ENCODE measurements at regions not wholly inside any gene's neighbourhood (a gene's known extent, or its start where the extent isn't known, plus 50 kb on each side); places are given as distances from the start of the nearest gene placed in this dataset.

DNA sequence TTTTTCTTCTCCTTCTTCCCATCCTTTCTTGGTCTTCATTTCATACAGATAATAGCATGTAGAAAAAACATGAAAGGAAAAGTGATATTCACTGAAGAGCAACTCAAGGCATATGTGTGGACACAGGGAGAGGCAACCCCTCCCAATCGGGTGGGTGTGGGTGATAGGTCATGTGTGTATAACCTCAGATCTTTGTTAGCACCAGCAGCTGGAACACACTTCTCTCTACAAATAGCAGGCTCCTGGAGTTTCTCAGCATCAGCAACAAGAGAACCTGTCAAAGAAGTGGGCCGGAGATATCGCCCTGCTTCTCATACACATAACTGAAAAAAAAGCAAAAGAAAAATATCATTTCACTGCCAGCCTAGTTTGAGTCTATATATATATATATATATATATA lies 426.4 kb downstream of the DTWD2 start:
- Histone ChIP-seq H3K36me3 (ENCODE audit: insufficient read depth, low read length) (no peaks in the 10 kb centered on the region), H3K9ac (ENCODE audit: low read depth, low read length) (no peak overlapping the region), H3K4me1 (ENCODE audit: insufficient read depth, low read length) (no peaks in the 10 kb centered on the region)

DNA sequence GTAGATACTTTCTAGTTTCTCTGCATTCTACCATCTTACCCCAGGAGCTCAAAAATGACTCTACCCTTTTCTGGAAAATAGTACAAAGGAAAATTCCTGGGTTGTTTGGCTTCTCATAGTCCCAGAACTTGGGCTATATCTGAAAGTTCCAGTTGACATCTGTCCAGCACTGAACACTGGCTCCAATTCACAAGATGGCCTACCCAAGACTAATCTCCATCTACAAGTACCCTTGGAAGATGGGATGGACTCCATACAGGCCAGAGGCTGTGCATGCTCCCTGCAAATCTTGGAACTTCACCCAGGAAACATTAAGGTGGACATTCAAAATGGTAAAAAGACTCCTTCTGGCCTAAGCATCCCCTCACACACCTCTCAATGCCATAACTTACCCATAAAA lies 427.1 kb downstream of the DTWD2 start:
- Histone ChIP-seq H3K9me3 (ENCODE audit: control insufficient read depth, insufficient read depth, low read length) (no peaks in the 10 kb centered on the region), H3K4me1 (ENCODE audit: insufficient read depth, low read length) (no peaks in the 10 kb centered on the region), H3K9ac (ENCODE audit: low read depth, low read length) (no peak overlapping the region), H3K36me3 (ENCODE audit: insufficient read depth, low read length) (no peaks in the 10 kb centered on the region)

More for the DNA sequence above, 426.4 kb downstream of the DTWD2 start:
- H3K9me3 ChIP-seq (ENCODE audit: control insufficient read depth, insufficient read depth, low read length), result no peaks in the 10 kb centered on the region

DNA sequence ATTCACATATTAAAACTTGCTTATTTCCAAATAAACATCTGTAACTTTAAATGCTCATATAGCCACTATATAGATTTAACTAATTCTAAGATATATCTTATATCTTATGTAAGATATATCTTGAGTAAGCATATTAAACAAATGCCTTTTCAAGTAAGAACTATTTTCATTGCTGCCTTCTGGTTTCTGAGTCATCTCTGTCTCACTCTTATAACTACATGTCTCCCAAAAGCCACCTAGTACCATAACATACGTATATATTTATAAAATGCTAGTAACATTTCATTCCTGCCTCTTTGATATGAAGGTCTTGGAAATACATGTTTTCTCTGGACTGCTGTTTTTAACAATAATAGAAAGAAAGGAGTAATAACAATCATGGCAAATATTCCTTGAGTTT lies 429.5 kb downstream of the DTWD2 start:
- H3K9me3 ChIP-seq (ENCODE audit: control insufficient read depth, insufficient read depth, low read length), result no peaks in the 10 kb centered on the region
- no peak overlapping the region for H3K9ac ChIP-seq (ENCODE audit: low read depth, low read length)
- H3K36me3 ChIP-seq (ENCODE audit: insufficient read depth, low read length), result no peaks in the 10 kb centered on the region
- H3K4me1 ChIP-seq (ENCODE audit: insufficient read depth, low read length), result 0 out of 2 replicates have a peak, but pooled peaks cover under 1% of the 10 kb centered on the region

DNA sequence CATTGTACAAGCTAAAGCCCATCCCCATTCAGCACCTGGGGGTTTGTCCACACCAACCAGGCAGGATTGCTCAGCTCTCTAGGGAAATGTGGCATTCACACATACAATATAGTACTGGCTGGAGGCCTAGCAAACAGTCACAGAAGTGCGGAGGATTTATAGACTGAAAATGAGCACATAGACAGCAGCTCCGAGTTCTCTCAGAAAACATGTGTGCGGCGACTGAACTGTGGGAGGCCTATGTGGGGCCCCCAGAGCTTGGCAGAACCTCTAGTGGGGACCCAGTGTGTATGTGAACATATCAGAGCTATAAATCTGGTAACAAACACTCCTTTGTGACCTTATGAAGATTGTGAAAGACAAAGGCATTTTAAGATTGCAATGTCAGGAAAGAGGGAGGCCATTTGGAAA lies 431.1 kb downstream of the DTWD2 start:
- Histone ChIP-seq H3K9ac (ENCODE audit: low read depth, low read length) (no peak overlapping the region), H3K9me3 (ENCODE audit: control insufficient read depth, insufficient read depth, low read length) (no peaks in the 10 kb centered on the region), H3K4me1 (ENCODE audit: insufficient read depth, low read length) (0 out of 2 replicates have a peak, but pooled peaks cover 6% of the 10 kb centered on the region), H3K36me3 (ENCODE audit: insufficient read depth, low read length) (no peaks in the 10 kb centered on the region)

DNA sequence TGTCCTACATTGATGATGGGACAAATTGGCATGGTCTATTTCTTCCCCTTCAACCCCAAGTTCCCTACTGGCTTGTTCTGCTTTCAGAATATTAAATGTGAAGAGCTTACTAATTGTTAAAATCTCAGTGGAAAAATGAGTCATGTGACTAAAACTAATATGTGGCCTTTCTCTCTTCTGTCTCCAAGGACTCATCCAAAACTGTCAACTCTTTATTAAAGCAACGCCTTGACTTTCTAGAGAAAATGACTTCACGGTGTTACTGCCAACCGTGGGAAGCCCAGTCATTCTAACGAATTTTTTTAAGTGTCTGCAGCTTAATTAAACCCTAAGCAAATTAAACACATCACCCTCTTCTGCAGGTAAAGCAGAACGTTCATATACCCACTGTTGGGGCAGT lies 431.6 kb downstream of the DTWD2 start:
- H3K36me3 ChIP-seq (ENCODE audit: insufficient read depth, low read length), result no peaks in the 10 kb centered on the region
- H3K9me3 ChIP-seq (ENCODE audit: control insufficient read depth, insufficient read depth, low read length), result no peaks in the 10 kb centered on the region
- H3K4me1 ChIP-seq (ENCODE audit: insufficient read depth, low read length), result 0 out of 2 replicates have a peak, but pooled peaks cover 6% of the 10 kb centered on the region
- H3K9ac ChIP-seq (ENCODE audit: low read depth, low read length), result no peak overlapping the region

DNA sequence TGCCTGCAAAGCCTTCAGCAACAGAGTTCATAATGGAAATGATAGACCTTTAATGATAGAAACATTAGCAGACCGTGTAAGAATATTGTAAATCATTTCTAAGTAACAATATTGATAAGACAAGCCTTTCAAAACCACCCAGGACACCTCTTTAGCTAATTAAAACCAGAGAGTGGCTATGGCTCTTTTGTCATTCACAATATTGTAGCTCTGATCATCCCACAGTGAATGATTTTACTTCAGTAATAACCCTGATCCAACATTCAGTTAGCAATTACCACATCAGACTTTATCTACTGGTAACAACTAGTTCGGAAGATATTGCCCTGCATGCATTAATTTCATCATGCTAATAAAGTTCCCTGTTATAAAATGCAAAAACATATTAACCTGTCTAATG lies 432.6 kb downstream of the DTWD2 start:
- Histone ChIP-seq H3K9me3 (ENCODE audit: control insufficient read depth, insufficient read depth, low read length) (no peaks in the 10 kb centered on the region), H3K9ac (ENCODE audit: low read depth, low read length) (no peak overlapping the region), H3K4me1 (ENCODE audit: insufficient read depth, low read length) (0 out of 2 replicates have a peak, but pooled peaks cover 6% of the 10 kb centered on the region), H3K36me3 (ENCODE audit: insufficient read depth, low read length) (no peaks in the 10 kb centered on the region)

DNA sequence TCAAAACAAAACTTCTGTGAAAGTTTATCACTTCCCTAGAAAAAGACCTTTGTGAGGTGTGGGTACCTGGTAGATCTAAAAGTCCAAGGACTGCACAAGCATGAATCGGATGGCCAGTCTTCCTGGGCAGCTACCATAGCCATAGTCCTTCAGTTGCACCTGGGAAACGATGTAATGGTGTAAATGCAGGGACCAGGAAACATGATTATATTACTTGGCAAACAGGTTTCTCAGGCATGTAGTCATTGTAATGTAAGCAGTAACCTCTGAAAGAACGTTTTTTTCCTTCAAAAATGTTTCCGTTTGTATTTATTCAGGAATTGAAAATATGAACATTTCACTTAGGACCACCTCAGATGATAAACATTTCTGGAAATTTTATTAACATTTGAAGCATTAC lies 433.4 kb downstream of the DTWD2 start:
- no peaks in the 10 kb centered on the region for H3K9me3 ChIP-seq (ENCODE audit: control insufficient read depth, insufficient read depth, low read length)
- 0 out of 2 replicates have a peak, but pooled peaks cover 6% of the 10 kb centered on the region for H3K4me1 ChIP-seq (ENCODE audit: insufficient read depth, low read length)
- H3K36me3 ChIP-seq (ENCODE audit: insufficient read depth, low read length), result no peaks in the 10 kb centered on the region
- H3K9ac ChIP-seq (ENCODE audit: low read depth, low read length), result no peak overlapping the region

DNA sequence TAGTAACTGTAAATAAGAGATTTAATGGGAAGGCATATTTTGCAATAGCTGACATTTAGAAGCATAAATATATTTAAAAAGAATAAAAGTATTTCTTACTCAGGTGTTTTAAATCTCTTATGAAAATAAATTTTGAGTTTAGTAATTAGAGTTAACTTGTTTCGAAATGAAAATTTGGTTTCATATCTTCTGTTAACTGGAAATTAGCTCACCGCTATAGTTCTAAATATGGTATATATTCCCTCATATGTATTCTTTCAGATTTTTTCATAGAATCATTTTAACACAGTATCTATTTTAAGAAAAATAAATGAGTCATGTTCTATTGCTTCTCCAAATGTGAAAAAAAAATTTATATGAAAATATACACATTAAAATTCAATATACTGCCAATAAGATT lies 434.1 kb downstream of the DTWD2 start:
- H3K36me3 ChIP-seq (ENCODE audit: insufficient read depth, low read length), result no peaks in the 10 kb centered on the region
- H3K9ac ChIP-seq (ENCODE audit: low read depth, low read length), result no peak overlapping the region
- H3K9me3 ChIP-seq (ENCODE audit: control insufficient read depth, insufficient read depth, low read length), result no peaks in the 10 kb centered on the region
- 0 out of 2 replicates have a peak, but pooled peaks cover 6% of the 10 kb centered on the region for H3K4me1 ChIP-seq (ENCODE audit: insufficient read depth, low read length)

DNA sequence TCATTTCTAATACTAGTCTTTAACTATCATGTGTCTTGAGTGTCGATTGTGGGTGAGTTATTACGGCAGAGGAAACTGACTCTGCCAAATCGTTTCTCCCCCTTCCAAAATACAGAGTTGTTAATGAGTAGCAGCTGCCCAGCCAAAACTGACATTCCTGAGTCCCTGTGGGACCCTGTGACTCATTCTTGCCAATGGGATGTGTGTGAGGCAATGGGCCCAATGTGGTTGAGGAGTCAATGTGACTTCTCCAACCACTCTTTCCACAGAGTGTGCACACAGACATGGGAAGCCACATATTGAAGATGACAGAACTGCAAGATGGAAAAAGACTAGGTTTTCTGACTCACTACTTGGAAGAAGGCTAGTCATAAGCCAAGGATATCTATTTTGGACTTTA lies 434.7 kb downstream of the DTWD2 start:
- Histone ChIP-seq H3K4me1 (ENCODE audit: insufficient read depth, low read length) (0 out of 2 replicates have a peak, but pooled peaks cover 6% of the 10 kb centered on the region), H3K9ac (ENCODE audit: low read depth, low read length) (no peak overlapping the region), H3K9me3 (ENCODE audit: control insufficient read depth, insufficient read depth, low read length) (no peaks in the 10 kb centered on the region), H3K36me3 (ENCODE audit: insufficient read depth, low read length) (no peaks in the 10 kb centered on the region)

DNA sequence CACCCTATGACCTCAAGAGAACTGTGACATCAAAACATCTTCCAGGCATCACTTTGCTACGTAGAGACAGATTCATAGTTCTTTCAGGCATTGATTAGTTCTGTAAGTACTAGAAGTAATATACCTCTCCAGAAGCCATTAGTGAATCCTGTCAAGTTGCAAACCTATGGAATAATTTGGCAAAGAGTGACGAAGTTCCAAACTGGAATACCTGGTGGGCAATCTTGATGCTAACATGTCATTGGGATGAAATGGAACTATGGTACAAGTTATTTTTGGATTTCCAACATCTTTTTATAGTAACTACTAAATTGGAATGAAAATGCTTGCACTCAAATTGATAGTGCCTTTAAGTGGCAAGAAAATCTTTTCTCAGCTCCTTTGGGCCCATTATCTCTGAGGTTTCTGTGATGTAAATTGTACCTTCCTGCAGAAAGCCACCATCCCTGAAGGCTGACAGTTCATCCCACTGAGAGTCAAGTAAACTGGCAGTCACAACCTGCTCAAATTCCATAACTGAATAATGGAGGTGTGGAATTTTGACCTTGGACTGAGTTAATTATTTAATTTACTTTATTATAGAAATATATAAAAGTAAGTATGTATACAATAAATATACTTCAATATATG lies 435.5 kb downstream of the DTWD2 start:
- Histone ChIP-seq H3K36me3 (ENCODE audit: insufficient read depth, low read length) (no peaks in the 10 kb centered on the region), H3K9me3 (ENCODE audit: control insufficient read depth, insufficient read depth, low read length) (no peaks in the 10 kb centered on the region), H3K9ac (ENCODE audit: low read depth, low read length) (no peak overlapping the region), H3K4me1 (ENCODE audit: insufficient read depth, low read length) (0 out of 2 replicates have a peak, but pooled peaks cover 6% of the 10 kb centered on the region)

DNA sequence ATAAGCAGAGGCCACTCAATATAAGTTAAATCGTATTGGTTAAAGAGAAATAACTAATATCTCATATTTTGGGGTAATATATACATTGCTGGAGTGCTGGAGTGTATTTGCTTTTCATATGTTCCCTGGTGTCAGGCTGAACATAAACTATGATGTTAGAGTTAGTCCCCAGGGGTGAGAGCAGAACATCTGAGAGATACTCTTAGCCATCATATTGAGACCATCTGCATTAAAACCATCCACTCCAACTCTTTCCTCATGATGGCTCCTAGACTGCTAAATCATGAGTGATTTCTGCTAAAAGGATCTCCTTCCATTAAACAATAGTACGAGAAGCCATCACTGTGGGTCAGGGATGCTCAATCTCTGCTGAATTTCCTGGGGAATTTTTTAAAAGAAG lies 436.2 kb downstream of the DTWD2 start:
- H3K4me1 ChIP-seq (ENCODE audit: insufficient read depth, low read length), result 0 out of 2 replicates have a peak, but pooled peaks cover 6% of the 10 kb centered on the region
- H3K9ac ChIP-seq (ENCODE audit: low read depth, low read length), result no peak overlapping the region
- no peaks in the 10 kb centered on the region for H3K9me3 ChIP-seq (ENCODE audit: control insufficient read depth, insufficient read depth, low read length)
- no peaks in the 10 kb centered on the region for H3K36me3 ChIP-seq (ENCODE audit: insufficient read depth, low read length)

DNA sequence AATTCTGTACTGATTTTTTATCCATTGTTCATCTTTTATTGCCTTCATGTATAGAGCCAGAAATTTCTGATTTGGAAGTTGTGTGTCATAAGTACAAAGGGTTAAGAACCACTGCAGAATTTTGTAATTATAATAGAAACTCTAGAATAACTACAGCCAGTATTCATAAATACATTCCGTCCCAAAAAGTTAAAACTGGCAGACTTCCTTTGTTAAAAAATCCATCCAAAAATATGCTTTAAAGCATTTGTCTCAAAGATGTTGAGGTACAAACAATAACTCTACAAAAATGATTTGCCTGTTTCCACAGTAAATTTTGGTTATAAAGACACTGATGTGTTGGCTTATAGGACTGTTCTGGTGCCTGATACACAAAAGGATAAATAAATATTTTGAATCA lies 436.6 kb downstream of the DTWD2 start:
- no peaks in the 10 kb centered on the region for H3K9me3 ChIP-seq (ENCODE audit: control insufficient read depth, insufficient read depth, low read length)
- no peaks in the 10 kb centered on the region for H3K36me3 ChIP-seq (ENCODE audit: insufficient read depth, low read length)
- H3K9ac ChIP-seq (ENCODE audit: low read depth, low read length), result no peak overlapping the region
- H3K4me1 ChIP-seq (ENCODE audit: insufficient read depth, low read length), result 0 out of 2 replicates have a peak, but pooled peaks cover 6% of the 10 kb centered on the region

DNA sequence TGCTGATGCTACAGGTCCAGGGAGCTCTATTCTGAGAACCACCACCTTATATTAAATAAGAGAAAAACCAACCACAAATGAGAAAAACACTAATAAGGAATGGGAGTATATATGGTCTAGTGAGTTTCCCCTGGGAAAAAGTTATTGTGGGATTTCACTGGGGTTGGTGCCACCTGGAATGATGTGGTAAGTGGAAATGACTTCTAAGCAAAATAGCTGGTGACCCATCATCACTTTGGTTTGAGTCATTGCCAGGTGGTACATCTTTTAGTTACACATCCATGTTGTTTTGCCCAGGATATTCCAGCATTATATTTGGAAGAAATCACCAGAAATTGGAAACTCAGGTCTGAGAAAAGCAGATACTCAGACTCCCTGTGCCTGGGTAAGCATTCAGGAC lies 437.3 kb downstream of the DTWD2 start:
- Histone ChIP-seq H3K9ac (ENCODE audit: low read depth, low read length) (no peak overlapping the region), H3K4me1 (ENCODE audit: insufficient read depth, low read length) (0 out of 2 replicates have a peak, but pooled peaks cover 6% of the 10 kb centered on the region), H3K36me3 (ENCODE audit: insufficient read depth, low read length) (no peaks in the 10 kb centered on the region), H3K9me3 (ENCODE audit: control insufficient read depth, insufficient read depth, low read length) (no peaks in the 10 kb centered on the region)

DNA sequence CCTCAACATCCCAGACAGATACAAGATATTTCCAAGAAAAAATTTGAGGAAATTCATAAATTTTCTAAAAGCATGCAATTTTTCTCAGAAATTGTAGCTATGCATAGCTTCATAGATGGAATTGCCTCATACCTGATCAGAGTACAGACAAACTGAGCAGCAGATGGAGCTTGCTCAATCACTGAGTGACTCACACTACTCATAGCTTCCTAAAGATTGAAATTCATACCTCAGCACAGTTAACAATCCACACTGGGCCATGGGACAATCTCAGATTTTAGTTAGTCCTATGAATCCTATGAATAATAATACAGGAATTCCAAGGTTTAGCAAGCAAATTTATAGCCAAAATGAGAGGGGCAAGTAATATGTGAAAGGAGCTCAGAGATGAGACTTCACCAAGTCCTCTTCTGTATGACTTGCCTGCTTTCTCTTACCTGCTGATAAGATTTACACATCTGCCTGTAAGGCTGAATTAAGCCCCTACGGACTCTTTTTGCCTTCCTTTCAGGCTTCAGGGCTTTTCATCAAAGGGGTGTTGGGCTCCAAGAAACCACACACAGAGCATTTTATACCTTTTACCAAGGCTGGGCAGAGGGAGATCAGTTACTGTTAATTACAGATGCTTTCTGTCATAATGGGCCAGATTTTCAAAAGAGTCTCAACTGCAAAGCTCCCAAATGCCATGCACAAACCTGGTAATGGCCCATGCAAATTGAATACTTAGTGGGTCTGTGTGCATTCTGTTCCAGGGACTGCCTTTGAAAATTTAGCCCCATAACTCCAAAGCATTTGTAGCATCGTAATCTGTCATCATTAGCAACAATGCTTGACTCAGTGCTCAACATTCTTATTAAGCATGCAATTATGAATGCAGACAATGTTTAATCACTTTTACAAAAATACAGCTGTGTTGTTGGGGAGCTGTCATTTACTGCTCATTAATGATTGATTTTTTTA lies 439.3 kb downstream of the DTWD2 start:
- H3K36me3 ChIP-seq (ENCODE audit: insufficient read depth, low read length), result no peaks in the 10 kb centered on the region
- H3K9me3 ChIP-seq (ENCODE audit: control insufficient read depth, insufficient read depth, low read length), result no peaks in the 10 kb centered on the region
- no peak overlapping the region for H3K9ac ChIP-seq (ENCODE audit: low read depth, low read length)
- 0 out of 2 replicates have a peak, but pooled peaks cover 6% of the 10 kb centered on the region for H3K4me1 ChIP-seq (ENCODE audit: insufficient read depth, low read length)
